Karpas-422 (cell line): ENCODE measurements at regions not wholly inside any gene's neighbourhood (a gene's known extent, or its start where the extent isn't known, plus 50 kb on each side); places are given as distances from the start of the nearest gene placed in this dataset.

ENCODE experiments used
- DNase-seq: peaks from one replicate; pipeline ENCODE4 v3.0.0-alpha.2; 2015
- H2AFZ ChIP-seq: fragments of 200-600 bp; sonication (generic); 2 replicates; pipeline ENCODE4 v1.6.1; 2014; ENCODE audit warnings: antibody characterized with exemption, low read length, mixed read lengths
- H3K27ac ChIP-seq: fragments of 200-600 bp; sonication (generic); 2 replicates; pipeline ENCODE4 v1.5.1; 2014; ENCODE audit warnings: mild to moderate bottlenecking, low read length, moderate library complexity
- H3K27me3 ChIP-seq: fragments of 200-600 bp; sonication (generic); 2 replicates; pipeline ENCODE4 v1.6.1; 2014; ENCODE audit warnings: low read length, mixed read lengths
- H3K36me3 ChIP-seq: fragments of 200-600 bp; sonication (generic); 2 replicates; pipeline ENCODE4 v1.6.1; 2014; ENCODE audit warnings: low read length, mixed read lengths; ENCODE audit not compliant: insufficient read depth
- H3K4me1 ChIP-seq: fragments of 200-600 bp; sonication (generic); 2 replicates; pipeline ENCODE4 v1.6.1; 2014; ENCODE audit warnings: mild to moderate bottlenecking, low read length, mixed read lengths
- H3K4me2 ChIP-seq: fragments of 200-600 bp; sonication (generic); 2 replicates; pipeline ENCODE4 v1.6.1; 2014; ENCODE audit warnings: low read length, low read depth, mild to moderate bottlenecking; ENCODE audit not compliant: poor library complexity, severe bottlenecking
- H3K4me3 ChIP-seq: fragments of 200-600 bp; sonication (generic); 2 replicates; pipeline ENCODE4 v1.5.1; 2014; ENCODE audit warnings: mild to moderate bottlenecking, antibody characterized with exemption, low read length, mixed read lengths
- H3K79me2 ChIP-seq: fragments of 200-600 bp; sonication (generic); 2 replicates; pipeline ENCODE4 v1.6.1; 2014; ENCODE audit warnings: mild to moderate bottlenecking, low read length, mixed read lengths
- H3K9ac ChIP-seq: fragments of 200-600 bp; sonication (generic); 2 replicates; pipeline ENCODE4 v1.6.0; 2014; ENCODE audit warnings: low read length
- H3K9me2 ChIP-seq: fragments of 200-600 bp; sonication (generic), shearing (Covaris generic); replicated peaks from 2 replicates; pipeline ENCODE4 v1.6.0; 2014; ENCODE audit warnings: mild to moderate bottlenecking, low read length, moderate library complexity; ENCODE audit not compliant: insufficient read depth
- H3K9me3 ChIP-seq: fragments of 300-700, 200-600 bp; sonication (generic); 2 replicates; pipeline ENCODE4 v1.6.1; 2014; ENCODE audit warnings: low read length, mixed read lengths
- H4K20me1 ChIP-seq: fragments of 200-600 bp; sonication (generic); 2 replicates; pipeline ENCODE4 v1.6.1; 2014; ENCODE audit warnings: mild to moderate bottlenecking, antibody characterized with exemption, low read length, low read depth; ENCODE audit not compliant: insufficient read depth

DNA sequence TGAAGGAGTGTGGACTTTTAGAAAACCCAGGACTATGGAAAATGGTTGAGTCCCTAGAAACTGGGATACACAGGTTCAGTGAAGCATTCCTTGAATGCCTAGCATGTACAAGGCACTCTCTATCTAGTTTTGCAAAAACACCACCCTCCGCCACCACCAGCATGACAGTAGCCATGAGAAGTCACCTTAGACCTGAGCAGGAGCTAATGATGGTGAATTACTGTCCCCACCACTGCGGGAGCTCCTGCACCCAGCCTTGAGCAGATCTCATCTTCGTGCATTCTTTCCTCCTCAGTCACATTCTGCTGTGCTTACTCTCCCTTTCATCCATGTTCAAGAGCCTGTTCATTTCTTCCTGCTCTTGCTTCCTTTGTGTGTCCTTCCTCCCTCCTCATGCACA, 86.2 kb upstream of the ZNF516 start:
- Histone ChIP-seq H3K27ac (no peak overlapping the region), H2AFZ (no peak overlapping the region), H3K9ac (no peak overlapping the region), H3K79me2 (no peaks in the 10 kb centered on the region), H3K9me3 (no peaks in the 10 kb centered on the region), H3K4me1 (no peaks in the 10 kb centered on the region), H3K27me3 (no peaks in the 10 kb centered on the region), H3K4me3 (no peak overlapping the region), H3K9me2 (no peaks in the 10 kb centered on the region), H3K36me3 (no peaks in the 10 kb centered on the region), H4K20me1 (no peaks in the 10 kb centered on the region), H3K4me2 (no peak overlapping the region)
- no peak for DNase-seq

DNA sequence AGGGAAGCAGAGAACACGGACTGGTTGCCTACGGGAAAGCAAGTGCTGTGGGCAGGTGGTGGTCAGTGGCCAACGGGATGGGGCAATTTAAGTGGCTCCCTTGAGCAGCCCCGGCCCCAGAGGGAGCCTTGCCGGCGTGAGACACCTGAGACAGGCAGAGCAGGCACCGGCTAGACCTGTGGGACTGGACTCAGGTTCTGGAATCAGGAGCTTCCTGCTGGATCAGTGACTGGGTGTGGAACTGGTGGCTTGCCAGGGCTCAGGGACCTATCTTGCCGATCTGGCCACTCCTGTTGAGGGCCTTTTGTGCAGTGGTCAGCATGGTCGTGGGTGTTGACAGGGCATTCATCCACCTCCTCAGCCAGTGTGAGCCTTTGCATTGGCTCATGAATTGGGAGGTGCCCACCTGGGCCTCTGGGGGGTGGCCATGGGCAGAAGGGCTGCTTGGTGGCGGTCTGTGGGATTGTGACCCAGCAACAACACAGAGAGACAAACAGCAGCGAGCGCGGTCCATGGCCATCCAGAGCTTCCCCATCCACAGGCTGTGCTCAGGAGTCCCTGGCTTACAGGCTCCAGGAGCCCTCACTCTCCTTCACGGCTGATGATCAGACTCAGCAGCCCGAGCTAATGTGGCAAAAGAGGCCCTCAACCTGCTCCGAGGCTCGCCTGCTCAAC, 85.4 kb upstream of the ZNF516 start:
- Histone ChIP-seq H3K79me2 (no peaks in the 10 kb centered on the region), H3K27me3 (no peaks in the 10 kb centered on the region), H3K4me2 (no peak overlapping the region), H3K9me3 (no peaks in the 10 kb centered on the region), H3K4me1 (no peaks in the 10 kb centered on the region), H3K9ac (no peak overlapping the region), H4K20me1 (no peaks in the 10 kb centered on the region), H3K27ac (no peak overlapping the region), H3K4me3 (no peak overlapping the region), H3K36me3 (no peaks in the 10 kb centered on the region), H2AFZ (no peak overlapping the region), H3K9me2 (no peaks in the 10 kb centered on the region)
- no peak for DNase-seq

DNA sequence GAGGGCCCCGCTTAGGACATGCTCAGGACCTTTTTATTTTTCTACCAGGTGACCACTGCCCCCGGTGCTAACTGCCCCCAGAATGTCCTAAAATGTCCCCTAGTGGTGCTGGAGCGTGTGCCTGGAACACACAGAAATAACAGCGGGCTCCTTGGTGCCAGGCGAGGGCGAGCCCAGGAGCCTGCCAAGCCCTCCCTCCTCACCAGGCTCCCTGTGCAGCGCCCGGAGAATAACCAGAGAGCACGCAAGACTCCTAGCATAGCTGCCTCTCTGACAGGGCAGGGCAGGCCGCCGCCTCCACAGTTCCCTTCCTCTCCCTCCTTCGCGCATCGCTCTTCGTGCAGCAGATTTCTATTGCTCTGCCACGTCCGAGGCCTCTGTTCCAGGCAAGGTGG, 84.3 kb upstream of the ZNF516 start:
- no peaks in the 10 kb centered on the region for H3K27me3 ChIP-seq
- no peaks in the 10 kb centered on the region for H3K9me2 ChIP-seq
- no peak overlapping the region for H3K27ac ChIP-seq
- no peak overlapping the region for H3K9ac ChIP-seq
- DNase-seq: no peak
- no peak overlapping the region for H3K4me2 ChIP-seq
- H2AFZ ChIP-seq: no peak overlapping the region
- no peaks in the 10 kb centered on the region for H3K79me2 ChIP-seq
- no peaks in the 10 kb centered on the region for H3K9me3 ChIP-seq
- H4K20me1 ChIP-seq: no peaks in the 10 kb centered on the region
- no peaks in the 10 kb centered on the region for H3K4me1 ChIP-seq
- no peak overlapping the region for H3K4me3 ChIP-seq
- H3K36me3 ChIP-seq: no peaks in the 10 kb centered on the region

DNA sequence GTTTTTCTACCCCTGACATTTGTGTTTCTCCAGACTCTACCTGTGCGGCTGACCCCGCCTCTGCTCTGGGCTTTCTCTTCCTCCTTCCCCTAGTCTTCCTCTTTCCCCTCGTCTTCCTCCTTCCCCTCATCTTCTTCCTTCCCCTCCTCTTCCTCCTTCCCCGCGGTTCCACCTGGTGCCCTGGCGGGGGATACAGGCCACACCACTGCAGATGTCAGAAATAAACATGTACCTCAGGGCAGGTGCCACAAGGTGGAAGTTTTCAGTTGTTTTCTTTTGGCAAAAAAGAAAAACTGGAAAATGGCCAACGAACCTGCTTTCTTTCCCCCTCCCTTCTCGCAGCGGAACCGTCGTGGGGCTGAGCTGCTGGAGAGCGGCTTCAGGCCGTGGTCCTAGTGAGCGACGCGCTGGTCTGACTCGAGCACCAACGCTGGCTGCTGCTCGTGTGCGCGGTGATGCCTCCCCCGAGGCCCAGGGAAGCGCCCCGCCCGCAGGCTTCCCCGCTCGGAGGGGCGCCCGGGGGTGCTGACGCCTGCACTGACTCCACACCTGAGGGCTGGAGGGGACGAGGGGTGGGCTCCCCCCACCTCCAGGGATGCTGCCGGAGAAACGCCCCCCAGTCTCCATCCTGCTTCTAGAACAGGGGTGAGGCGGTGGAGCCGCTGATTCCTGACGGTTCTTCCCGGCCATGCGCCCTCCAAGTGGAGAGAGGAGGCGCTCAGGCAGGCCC, 83.7 kb upstream of the ZNF516 start:
- Histone ChIP-seq H3K27ac (no peak overlapping the region), H3K36me3 (no peaks in the 10 kb centered on the region), H3K27me3 (no peaks in the 10 kb centered on the region), H4K20me1 (no peaks in the 10 kb centered on the region), H3K4me1 (no peaks in the 10 kb centered on the region), H3K79me2 (no peaks in the 10 kb centered on the region), H3K4me3 (no peak overlapping the region), H3K9ac (no peak overlapping the region), H3K9me2 (no peaks in the 10 kb centered on the region), H3K4me2 (no peak overlapping the region), H2AFZ (no peak overlapping the region), H3K9me3 (no peaks in the 10 kb centered on the region)
- DNase-seq: no peak

DNA sequence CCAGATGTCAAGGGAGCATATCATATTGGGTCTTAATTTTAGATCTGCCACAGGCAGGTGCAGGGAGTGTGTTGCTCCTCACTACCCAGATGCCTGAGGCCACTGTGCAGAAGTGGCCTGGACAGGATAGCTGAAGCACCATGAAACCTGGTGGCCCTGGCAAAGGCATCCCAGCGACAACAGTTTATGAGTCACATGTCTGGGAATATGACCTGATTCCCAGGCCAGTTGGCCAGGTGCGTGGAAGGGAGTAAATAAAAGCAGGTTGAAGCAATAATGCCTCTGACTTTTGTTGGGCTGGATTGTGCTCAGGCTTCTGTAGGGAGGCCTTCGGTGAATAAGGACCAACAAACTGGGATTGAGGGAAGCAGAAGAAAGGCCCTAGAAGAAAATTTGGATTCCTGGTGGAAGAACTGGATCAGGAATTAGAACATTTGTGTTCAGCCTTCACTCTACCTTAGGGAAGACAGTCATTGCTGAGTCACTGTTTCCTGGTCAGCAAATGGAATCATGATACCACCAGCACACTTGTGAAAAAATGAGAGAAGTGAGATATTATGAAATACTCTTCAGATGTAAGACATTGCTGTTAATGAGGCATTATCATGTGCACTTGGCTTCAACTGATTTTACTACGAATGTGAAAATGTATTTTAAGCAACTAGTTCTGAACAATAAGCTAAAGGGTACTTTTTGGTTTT, 78.4 kb upstream of the ZNF516 start:
- DNase-seq: no peak
- no peaks in the 10 kb centered on the region for H3K4me1 ChIP-seq
- no peak overlapping the region for H3K27ac ChIP-seq
- no peaks in the 10 kb centered on the region for H3K36me3 ChIP-seq
- no peak overlapping the region for H3K9ac ChIP-seq
- no peak overlapping the region for H2AFZ ChIP-seq
- no peak overlapping the region for H3K4me2 ChIP-seq
- H3K79me2 ChIP-seq: no peaks in the 10 kb centered on the region
- H4K20me1 ChIP-seq: no peaks in the 10 kb centered on the region
- H3K27me3 ChIP-seq: no peaks in the 10 kb centered on the region
- no peaks in the 10 kb centered on the region for H3K9me2 ChIP-seq
- H3K4me3 ChIP-seq: no peak overlapping the region
- no peaks in the 10 kb centered on the region for H3K9me3 ChIP-seq

DNA sequence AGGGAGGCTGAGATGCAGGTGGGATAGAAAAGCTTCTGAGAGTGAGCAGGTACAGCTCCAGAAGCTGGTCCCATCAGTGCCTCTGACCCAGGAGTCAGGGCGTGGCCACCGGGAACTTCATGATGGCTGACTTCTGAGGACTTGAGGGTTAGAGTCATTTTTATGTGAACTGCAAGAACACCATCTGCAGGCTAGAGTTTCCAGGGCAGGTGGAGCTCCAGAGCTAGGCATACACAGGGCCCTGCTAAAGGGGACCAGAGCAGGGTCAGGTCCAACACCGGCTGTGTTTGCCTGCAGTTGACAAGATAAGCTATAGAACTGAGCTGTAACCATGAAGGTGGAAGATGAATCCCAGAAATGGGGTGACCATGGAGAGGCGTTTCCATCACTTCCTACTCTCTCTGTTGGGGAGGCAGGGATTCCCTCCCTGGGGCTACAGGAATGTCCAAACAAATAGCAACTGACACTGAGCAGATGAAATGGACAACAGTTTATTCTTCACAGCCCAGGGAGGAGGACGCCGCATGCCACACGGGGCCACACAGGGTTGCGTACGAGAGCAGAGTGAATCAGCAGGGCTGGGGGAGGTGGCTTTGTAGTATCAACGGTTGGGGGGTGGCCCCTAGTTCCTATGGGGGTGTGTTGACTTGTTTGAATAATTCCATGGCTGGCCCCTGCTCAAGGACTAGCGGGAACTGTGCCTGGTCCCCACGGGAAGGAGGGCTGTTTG, 77.6 kb upstream of the ZNF516 start:
- peak; percentile 73 for DNase-seq
- Histone ChIP-seq H3K4me2 (no peak overlapping the region), H2AFZ (no peak overlapping the region), H3K9me3 (no peaks in the 10 kb centered on the region), H3K4me1 (no peaks in the 10 kb centered on the region), H3K4me3 (no peak overlapping the region), H3K27ac (no peak overlapping the region), H3K36me3 (no peaks in the 10 kb centered on the region), H4K20me1 (no peaks in the 10 kb centered on the region), H3K79me2 (no peaks in the 10 kb centered on the region), H3K27me3 (no peaks in the 10 kb centered on the region), H3K9me2 (no peaks in the 10 kb centered on the region), H3K9ac (no peak overlapping the region)

DNA sequence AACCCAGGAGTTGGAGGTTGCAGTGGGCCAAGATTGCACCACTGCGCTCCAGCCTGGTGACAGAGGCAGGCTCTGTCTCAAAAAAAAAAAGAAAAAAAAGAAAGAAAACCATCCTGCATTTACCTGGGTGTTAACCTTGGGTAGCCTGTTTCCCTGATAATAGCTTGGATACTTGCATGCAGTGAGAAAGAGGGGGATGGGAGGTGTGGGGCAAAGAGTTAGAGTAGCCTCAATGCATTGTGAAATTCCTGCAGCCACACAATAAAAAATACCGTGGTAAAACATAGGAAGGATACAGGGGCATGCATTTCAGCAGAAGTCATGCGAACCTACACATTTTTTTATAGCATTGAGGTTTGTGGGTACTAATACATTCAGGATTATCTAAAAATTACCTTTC, 76.6 kb upstream of the ZNF516 start:
- Histone ChIP-seq H3K4me3 (no peak overlapping the region), H3K4me2 (no peak overlapping the region), H3K36me3 (no peaks in the 10 kb centered on the region), H3K27ac (no peak overlapping the region), H2AFZ (no peak overlapping the region), H3K9me2 (no peaks in the 10 kb centered on the region), H3K79me2 (no peaks in the 10 kb centered on the region), H4K20me1 (no peaks in the 10 kb centered on the region), H3K9ac (no peak overlapping the region), H3K27me3 (no peaks in the 10 kb centered on the region), H3K4me1 (no peaks in the 10 kb centered on the region), H3K9me3 (no peaks in the 10 kb centered on the region)
- DNase-seq: no peak

DNA sequence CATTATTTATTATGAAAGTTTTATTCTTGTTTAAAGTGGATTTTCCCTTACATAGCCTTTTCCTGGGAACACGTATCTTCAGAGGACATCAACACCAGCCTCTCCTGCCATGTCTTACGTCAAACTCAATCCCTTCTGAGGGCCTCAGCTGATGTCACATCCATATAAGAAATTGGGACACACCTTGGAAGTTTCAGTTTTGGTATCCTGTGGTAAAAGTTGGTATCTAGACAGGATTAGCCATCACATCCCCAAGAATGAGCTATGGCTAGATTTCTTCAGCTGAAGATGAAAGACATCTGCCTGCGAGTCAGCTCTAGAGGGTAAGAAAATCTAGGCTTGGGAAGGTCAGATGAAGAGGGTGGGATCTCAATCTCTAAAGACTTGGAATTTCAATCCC, 75.8 kb upstream of the ZNF516 start:
- no peaks in the 10 kb centered on the region for H3K36me3 ChIP-seq
- no peaks in the 10 kb centered on the region for H3K9me2 ChIP-seq
- H3K9ac ChIP-seq: no peak overlapping the region
- H3K9me3 ChIP-seq: no peaks in the 10 kb centered on the region
- H3K79me2 ChIP-seq: no peaks in the 10 kb centered on the region
- no peak overlapping the region for H3K27ac ChIP-seq
- no peak overlapping the region for H2AFZ ChIP-seq
- no peak for DNase-seq
- H3K27me3 ChIP-seq: no peaks in the 10 kb centered on the region
- H4K20me1 ChIP-seq: no peaks in the 10 kb centered on the region
- no peak overlapping the region for H3K4me2 ChIP-seq
- H3K4me3 ChIP-seq: no peak overlapping the region
- no peaks in the 10 kb centered on the region for H3K4me1 ChIP-seq
